A549 (cell line): ENCODE measurements at regions not wholly inside any gene's neighbourhood (a gene's known extent, or its start where the extent isn't known, plus 50 kb on each side); places are given as distances from the start of the nearest gene placed in this dataset.

Source experiments
- EHMT2 ChIP-seq: fragments of 200-600 bp; sonication (generic); IDR thresholded peaks from 2 replicates; pipeline ENCODE4 v1.6.1; 2016; ENCODE audit warnings: antibody characterized with exemption, low read depth, mild to moderate bottlenecking, moderate library complexity
- EP300 ChIP-seq, 2 experiments: fragments of >200 bp; sonication (Bioruptor Twin); formaldehyde crosslinking; IDR thresholded peaks; 2 replicates in 1 of 2; 3 replicates in 1 of 2; pipeline ENCODE4 v1.6.1; 2016 to 2017
- JUNB ChIP-seq: fragments of >200 bp; sonication (Bioruptor Twin); formaldehyde crosslinking; IDR thresholded peaks from 2 replicates; pipeline ENCODE4 v1.6.1; 2016
- PHF8 ChIP-seq: fragments of 200-600 bp; sonication (generic); IDR thresholded peaks from 2 replicates; pipeline ENCODE4 v1.6.1; 2016; ENCODE audit warnings: low read depth, mild to moderate bottlenecking, antibody characterized with exemption, moderate library complexity, borderline replicate concordance
- POLR2AphosphoS2 ChIP-seq: conservative IDR thresholded peaks from 2 replicates; pipeline ENCODE4 v1.6.1; 2012; ENCODE audit warnings: low read length, improper control_type of control experiment, inconsistent platforms
- ZC3H11A ChIP-seq: fragments of 450-650 bp; IDR thresholded peaks from 2 replicates; pipeline ENCODE4 v1.6.1; 2014; ENCODE audit warnings: antibody characterized with exemption, mild to moderate bottlenecking
- TF ChIP-seq, protein P1 (sequence below): fragments of >200 bp; sonication (Bioruptor Twin); formaldehyde crosslinking; IDR thresholded peaks from 3 replicates; pipeline ENCODE4 v1.5.1; 2016
- TF ChIP-seq, protein P2 (sequence below): fragments of 450-650 bp; IDR thresholded peaks from 2 replicates; pipeline ENCODE4 v1.6.1; 2014; ENCODE audit warnings: antibody characterized with exemption

GRCh38 chrX:9183481-9183880, 149.6 kb upstream of the FAM9B start:
- TF ChIP-seq EHMT2 (no peak), EP300 (IDR thresholded peaks at IDR 0.05) (no peak), PHF8 (no peak), ZC3H11A (no peak), POLR2AphosphoS2 (no peak), JUNB (no peak)
- TF ChIP-seq, protein P1, sequence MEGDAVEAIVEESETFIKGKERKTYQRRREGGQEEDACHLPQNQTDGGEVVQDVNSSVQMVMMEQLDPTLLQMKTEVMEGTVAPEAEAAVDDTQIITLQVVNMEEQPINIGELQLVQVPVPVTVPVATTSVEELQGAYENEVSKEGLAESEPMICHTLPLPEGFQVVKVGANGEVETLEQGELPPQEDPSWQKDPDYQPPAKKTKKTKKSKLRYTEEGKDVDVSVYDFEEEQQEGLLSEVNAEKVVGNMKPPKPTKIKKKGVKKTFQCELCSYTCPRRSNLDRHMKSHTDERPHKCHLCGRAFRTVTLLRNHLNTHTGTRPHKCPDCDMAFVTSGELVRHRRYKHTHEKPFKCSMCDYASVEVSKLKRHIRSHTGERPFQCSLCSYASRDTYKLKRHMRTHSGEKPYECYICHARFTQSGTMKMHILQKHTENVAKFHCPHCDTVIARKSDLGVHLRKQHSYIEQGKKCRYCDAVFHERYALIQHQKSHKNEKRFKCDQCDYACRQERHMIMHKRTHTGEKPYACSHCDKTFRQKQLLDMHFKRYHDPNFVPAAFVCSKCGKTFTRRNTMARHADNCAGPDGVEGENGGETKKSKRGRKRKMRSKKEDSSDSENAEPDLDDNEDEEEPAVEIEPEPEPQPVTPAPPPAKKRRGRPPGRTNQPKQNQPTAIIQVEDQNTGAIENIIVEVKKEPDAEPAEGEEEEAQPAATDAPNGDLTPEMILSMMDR, result no peak
- TF ChIP-seq, protein P2, sequence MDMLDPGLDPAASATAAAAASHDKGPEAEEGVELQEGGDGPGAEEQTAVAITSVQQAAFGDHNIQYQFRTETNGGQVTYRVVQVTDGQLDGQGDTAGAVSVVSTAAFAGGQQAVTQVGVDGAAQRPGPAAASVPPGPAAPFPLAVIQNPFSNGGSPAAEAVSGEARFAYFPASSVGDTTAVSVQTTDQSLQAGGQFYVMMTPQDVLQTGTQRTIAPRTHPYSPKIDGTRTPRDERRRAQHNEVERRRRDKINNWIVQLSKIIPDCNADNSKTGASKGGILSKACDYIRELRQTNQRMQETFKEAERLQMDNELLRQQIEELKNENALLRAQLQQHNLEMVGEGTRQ, result no peak
